ENCODE measurements at regions not wholly inside any gene's neighbourhood (a gene's known extent, or its start where the extent isn't known, plus 50 kb on each side); places are given as distances from the start of the nearest gene placed in this dataset.

DNA sequence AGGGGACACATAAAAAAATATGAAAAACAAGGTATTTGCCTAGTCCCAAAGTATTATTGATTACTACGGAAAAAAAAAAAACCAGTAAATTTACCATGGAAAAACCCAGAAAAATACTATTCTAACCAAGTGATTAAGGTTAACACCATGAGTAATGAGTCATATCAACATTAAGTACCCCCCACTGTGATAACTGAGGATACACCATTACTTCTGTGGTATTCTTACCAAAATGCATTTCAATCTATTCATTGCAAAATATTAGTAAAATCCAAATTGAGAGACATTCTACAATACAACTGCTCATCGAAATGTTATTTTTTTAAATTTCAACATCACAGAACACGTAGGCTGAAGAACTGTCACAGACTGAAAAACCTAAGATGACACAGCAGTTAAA lies 669.8 kb downstream of the ZEB2 start:
- TF ChIP-seq, protein P1, sequence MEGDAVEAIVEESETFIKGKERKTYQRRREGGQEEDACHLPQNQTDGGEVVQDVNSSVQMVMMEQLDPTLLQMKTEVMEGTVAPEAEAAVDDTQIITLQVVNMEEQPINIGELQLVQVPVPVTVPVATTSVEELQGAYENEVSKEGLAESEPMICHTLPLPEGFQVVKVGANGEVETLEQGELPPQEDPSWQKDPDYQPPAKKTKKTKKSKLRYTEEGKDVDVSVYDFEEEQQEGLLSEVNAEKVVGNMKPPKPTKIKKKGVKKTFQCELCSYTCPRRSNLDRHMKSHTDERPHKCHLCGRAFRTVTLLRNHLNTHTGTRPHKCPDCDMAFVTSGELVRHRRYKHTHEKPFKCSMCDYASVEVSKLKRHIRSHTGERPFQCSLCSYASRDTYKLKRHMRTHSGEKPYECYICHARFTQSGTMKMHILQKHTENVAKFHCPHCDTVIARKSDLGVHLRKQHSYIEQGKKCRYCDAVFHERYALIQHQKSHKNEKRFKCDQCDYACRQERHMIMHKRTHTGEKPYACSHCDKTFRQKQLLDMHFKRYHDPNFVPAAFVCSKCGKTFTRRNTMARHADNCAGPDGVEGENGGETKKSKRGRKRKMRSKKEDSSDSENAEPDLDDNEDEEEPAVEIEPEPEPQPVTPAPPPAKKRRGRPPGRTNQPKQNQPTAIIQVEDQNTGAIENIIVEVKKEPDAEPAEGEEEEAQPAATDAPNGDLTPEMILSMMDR (IDR thresholded peaks at IDR 0.05; ENCODE audit: low read depth, low read length, missing control alignments), result no peak
- no peak for DNase-seq (ENCODE audit: extremely low read depth, low read depth)
- no peak overlapping the region for H3K4me3 ChIP-seq (replicated peaks; ENCODE audit: low read depth, low read length)

DNA sequence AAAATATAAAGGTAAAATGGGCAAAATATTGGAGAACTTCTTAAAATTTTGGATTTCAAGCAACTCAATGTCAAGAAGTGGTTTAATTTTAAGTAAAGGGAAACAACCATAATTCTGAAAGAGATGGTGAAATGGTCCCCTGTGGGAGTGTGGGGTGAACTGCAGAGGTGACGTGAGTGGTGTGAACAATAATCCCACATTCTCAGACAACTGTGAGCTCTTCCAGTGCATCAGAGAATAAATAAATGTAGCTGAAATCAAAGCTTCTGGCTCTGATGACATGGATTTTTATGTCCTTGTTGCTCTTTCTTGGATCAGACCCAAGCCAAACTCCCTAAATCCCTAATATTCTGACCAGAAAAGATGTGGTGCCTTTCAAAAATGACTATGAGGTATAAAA lies 672.7 kb downstream of the ZEB2 start:
- H3K4me3 ChIP-seq (replicated peaks; ENCODE audit: low read depth, low read length), result no peak overlapping the region
- TF ChIP-seq, protein P1 (IDR thresholded peaks at IDR 0.05; ENCODE audit: low read depth, low read length, missing control alignments), result no peak
- no peak for DNase-seq (ENCODE audit: extremely low read depth, low read depth)

DNA sequence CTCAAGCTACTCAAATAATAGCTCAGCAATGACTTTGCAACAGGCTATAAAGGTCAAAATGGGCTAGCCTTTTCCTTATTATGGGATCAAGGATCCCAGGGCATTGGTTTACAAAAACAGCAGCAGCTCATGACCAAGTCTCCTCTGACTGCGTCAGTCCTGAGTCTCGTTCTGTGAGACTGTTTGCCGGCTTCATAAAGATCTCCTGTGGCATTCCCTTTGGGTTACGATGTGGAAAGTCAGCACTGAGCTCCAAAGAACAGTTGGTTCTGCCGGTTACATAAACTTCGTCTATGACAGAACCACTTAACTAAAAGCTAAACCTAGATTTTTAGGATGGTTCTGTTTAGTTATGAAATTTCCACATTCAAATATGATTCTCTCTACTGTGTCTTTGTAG lies 674.9 kb downstream of the ZEB2 start:
- no peak overlapping the region for H3K4me3 ChIP-seq (replicated peaks; ENCODE audit: low read depth, low read length)
- no peak for DNase-seq (ENCODE audit: extremely low read depth, low read depth)
- TF ChIP-seq, protein P1 (IDR thresholded peaks at IDR 0.05; ENCODE audit: low read depth, low read length, missing control alignments), result no peak

DNA sequence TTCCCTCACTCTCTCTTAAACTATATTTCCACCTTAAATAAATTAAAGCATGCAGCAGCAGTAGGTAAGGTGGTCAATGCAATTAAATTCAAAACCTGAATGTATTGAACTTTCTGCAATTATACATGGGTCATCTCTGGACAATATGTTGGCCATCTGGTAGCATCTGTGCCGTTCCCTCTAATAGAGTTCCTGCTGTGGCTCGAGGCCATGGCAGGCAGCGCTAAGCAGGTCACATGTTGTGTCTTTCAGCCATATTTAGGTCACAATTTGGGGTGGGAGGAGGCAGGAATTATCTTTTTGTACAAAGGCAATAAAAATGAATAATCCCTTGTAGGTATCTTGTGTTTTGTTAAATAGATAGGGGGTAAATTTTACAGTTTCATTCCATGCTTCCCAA lies 676.2 kb downstream of the ZEB2 start:
- H3K4me3 ChIP-seq (replicated peaks; ENCODE audit: low read depth, low read length), result no peak overlapping the region
- TF ChIP-seq, protein P1 (IDR thresholded peaks at IDR 0.05; ENCODE audit: low read depth, low read length, missing control alignments), result no peak
- no peak for DNase-seq (ENCODE audit: extremely low read depth, low read depth)

DNA sequence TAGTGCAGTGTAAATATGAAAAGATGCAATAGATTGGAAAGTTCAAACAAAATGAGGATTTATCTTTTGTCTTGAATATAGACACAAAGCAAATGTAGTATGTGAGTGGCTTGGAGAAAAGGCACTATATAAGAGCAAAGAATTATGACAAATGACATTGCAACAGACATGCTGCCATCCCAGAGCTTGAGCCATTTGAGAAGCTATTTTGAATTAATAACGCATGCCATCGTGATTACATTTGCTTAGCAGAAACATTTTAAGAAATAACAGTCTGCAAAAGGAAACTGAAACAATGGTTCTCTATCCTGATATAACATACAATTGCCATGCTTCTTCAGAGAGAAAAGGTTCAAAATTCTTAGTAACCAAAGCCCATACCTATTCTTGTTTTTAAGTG lies 677.1 kb downstream of the ZEB2 start:
- no peak for DNase-seq (ENCODE audit: extremely low read depth, low read depth)
- TF ChIP-seq, protein P1 (IDR thresholded peaks at IDR 0.05; ENCODE audit: low read depth, low read length, missing control alignments), result no peak
- H3K4me3 ChIP-seq (replicated peaks; ENCODE audit: low read depth, low read length), result no peak overlapping the region

DNA sequence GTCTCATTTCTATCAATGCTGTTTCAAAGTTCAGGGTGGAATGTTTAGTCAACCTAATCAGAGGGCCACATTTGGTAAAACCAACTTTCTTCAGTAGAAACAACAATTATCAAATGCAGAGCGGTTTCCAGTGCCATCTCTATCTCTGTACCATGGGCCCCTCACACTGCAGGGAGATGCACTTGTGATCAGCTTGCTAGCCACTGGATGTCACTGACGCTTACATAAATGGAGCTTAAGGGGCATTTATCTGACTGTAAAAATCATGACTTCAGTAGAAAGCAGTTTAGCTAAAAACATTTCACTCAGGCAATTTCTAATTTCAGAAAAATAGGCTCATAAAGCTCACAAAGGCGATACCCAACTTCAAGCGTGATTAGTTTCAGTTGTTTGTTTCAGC lies 678.0 kb downstream of the ZEB2 start:
- no peak overlapping the region for H3K4me3 ChIP-seq (replicated peaks; ENCODE audit: low read depth, low read length)
- DNase-seq (ENCODE audit: extremely low read depth, low read depth), result no peak
- TF ChIP-seq, protein P1 (IDR thresholded peaks at IDR 0.05; ENCODE audit: low read depth, low read length, missing control alignments), result no peak

DNA sequence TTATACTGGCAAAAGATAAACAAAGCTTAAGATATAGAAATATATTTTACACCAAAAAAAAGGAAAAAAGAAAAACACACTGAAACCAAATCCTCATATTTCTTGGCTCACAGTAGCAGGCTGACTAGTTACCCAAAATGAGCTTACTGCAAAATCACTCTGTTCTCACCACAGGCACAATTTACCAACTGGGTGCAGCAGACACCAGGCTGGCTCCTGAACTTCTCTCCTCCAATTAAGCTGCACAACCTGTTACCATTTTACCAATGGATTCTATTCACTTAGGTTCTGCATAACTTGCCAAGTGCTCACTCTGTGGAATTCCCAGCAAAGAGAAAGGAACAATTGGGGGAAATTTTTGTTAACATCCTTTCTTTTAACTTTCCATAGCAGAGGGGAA lies 679.3 kb downstream of the ZEB2 start:
- H3K4me3 ChIP-seq (replicated peaks; ENCODE audit: low read depth, low read length), result no peak overlapping the region
- TF ChIP-seq, protein P1 (IDR thresholded peaks at IDR 0.05; ENCODE audit: low read depth, low read length, missing control alignments), result no peak
- DNase-seq (ENCODE audit: extremely low read depth, low read depth), result no peak
